ENCODE measurements at regions not wholly inside any gene's neighbourhood (a gene's known extent, or its start where the extent isn't known, plus 50 kb on each side); places are given as distances from the start of the nearest gene placed in this dataset.

DNA sequence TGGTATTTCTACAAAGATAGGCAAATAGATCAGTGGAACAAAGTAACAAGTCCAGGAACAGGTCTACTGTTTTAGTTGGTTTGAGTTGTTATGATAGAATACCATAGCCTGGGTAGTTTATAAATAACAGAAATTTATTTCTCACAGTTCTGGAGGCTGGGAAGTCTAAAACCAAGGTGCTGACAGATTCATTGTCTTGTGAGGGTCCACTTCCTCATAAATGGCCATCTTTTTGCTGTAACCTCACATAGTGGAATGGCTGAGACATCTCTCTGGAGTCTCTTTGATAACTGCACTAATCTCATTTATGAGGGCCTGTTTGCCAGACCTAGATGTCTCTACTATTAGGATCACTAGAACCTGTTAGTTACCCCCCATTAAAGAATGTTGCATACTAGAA, 152.3 kb upstream of the MYRIP start:
- TF ChIP-seq, protein P1, sequence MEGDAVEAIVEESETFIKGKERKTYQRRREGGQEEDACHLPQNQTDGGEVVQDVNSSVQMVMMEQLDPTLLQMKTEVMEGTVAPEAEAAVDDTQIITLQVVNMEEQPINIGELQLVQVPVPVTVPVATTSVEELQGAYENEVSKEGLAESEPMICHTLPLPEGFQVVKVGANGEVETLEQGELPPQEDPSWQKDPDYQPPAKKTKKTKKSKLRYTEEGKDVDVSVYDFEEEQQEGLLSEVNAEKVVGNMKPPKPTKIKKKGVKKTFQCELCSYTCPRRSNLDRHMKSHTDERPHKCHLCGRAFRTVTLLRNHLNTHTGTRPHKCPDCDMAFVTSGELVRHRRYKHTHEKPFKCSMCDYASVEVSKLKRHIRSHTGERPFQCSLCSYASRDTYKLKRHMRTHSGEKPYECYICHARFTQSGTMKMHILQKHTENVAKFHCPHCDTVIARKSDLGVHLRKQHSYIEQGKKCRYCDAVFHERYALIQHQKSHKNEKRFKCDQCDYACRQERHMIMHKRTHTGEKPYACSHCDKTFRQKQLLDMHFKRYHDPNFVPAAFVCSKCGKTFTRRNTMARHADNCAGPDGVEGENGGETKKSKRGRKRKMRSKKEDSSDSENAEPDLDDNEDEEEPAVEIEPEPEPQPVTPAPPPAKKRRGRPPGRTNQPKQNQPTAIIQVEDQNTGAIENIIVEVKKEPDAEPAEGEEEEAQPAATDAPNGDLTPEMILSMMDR (IDR thresholded peaks at IDR 0.05; ENCODE audit: control extremely low read depth, extremely low read depth), result no peak
- Histone ChIP-seq H3K4me3 (no peak overlapping the region), H3K9me3 (ENCODE audit: control insufficient read depth in 4 of 4, insufficient read depth in 3 of 4, low read length in 3 of 4) (no peaks in the 10 kb centered on the region), H3K27me3 (ENCODE audit: control insufficient read depth in 3 of 3, insufficient read depth in 3 of 3, low read length in 2 of 3) (no peaks in the 10 kb centered on the region), H3K36me3 (ENCODE audit: control insufficient read depth in 4 of 4, insufficient read depth in 4 of 4, low read length in 4 of 4) (no peaks in the 10 kb centered on the region), H3K9ac (ENCODE audit: insufficient read depth in 1 of 2, low read length in 2 of 2) (no peak overlapping the region), H3K27ac (ENCODE audit: low read depth in 1 of 2, low read length in 1 of 2) (no peak overlapping the region), H3K4me1 (ENCODE audit: control insufficient read depth in 5 of 5, insufficient read depth in 5 of 5, low read length in 5 of 5) (no peaks in the 10 kb centered on the region)
- ATAC-seq (ENCODE audit: insufficient read depth, low FRiP score) (no peak), DNase-seq (no peak)

DNA sequence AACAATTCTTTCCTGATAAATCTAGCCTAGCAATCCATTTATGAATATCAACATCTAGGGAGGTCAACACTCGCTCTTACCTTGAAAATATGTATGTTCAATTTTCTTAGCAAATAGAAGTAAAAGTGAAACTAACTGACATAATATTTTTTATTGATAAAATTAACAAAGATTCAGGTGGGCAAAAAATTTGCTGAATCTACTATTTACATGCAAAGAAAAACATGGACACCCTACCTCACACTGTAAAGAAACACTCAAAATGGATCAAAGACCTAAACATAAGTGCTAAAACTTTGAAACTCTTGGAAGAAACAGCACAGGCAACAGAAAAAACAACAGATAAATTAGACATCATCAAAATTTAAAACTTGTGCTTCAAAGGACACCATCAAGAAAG, 151.6 kb upstream of the MYRIP start:
- Histone ChIP-seq H3K9ac (ENCODE audit: insufficient read depth in 1 of 2, low read length in 2 of 2) (no peak overlapping the region), H3K4me3 (no peak overlapping the region), H3K27ac (ENCODE audit: low read depth in 1 of 2, low read length in 1 of 2) (no peak overlapping the region), H3K4me1 (ENCODE audit: control insufficient read depth in 5 of 5, insufficient read depth in 5 of 5, low read length in 5 of 5) (no peaks in the 10 kb centered on the region), H3K27me3 (ENCODE audit: control insufficient read depth in 3 of 3, insufficient read depth in 3 of 3, low read length in 2 of 3) (no peaks in the 10 kb centered on the region), H3K9me3 (ENCODE audit: control insufficient read depth in 4 of 4, insufficient read depth in 3 of 4, low read length in 3 of 4) (no peaks in the 10 kb centered on the region), H3K36me3 (ENCODE audit: control insufficient read depth in 4 of 4, insufficient read depth in 4 of 4, low read length in 4 of 4) (no peaks in the 10 kb centered on the region)
- TF ChIP-seq, protein P1 (IDR thresholded peaks at IDR 0.05; ENCODE audit: control extremely low read depth, extremely low read depth), result no peak
- 95 to 98% methylated on average over 1 of the region's 1 CpG for WGBS, 2 donors
- ATAC-seq (ENCODE audit: insufficient read depth, low FRiP score) (no peak), DNase-seq (no peak)

DNA sequence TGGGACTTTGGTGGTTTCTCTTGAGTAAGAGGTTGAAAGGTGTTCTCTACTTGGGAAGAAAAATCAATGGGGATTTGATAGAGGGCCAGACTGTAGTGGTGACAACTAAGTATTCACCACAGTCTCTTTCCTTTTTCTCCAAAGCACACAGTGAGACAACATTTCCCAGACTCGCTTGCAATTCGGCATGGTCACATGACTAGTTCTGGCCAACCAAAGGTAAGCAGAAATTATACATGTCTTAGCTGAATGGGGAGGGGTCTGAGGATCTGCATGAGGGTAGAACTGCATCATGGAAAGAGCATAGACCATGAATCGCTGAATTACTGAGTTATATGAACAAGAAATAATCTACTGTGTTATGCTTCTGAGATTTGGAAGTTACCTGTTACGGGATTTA, 144.5 kb upstream of the MYRIP start:
- TF ChIP-seq, protein P1 (IDR thresholded peaks at IDR 0.05; ENCODE audit: control extremely low read depth, extremely low read depth), result no peak
- no peaks in the 10 kb centered on the region for H3K36me3 ChIP-seq (ENCODE audit: control insufficient read depth in 4 of 4, insufficient read depth in 4 of 4, low read length in 4 of 4)
- DNase-seq (no peak), ATAC-seq (ENCODE audit: insufficient read depth, low FRiP score) (no peak)
- no peak overlapping the region for H3K27ac ChIP-seq (ENCODE audit: low read depth in 1 of 2, low read length in 1 of 2)
- H3K4me3 ChIP-seq, result no peak overlapping the region
- H3K27me3 ChIP-seq (ENCODE audit: control insufficient read depth in 3 of 3, insufficient read depth in 3 of 3, low read length in 2 of 3), result peaks cover 0 to 4% (median 0%) of the 10 kb centered on the region in 3 donors
- no peaks in the 10 kb centered on the region for H3K9me3 ChIP-seq (ENCODE audit: control insufficient read depth in 4 of 4, insufficient read depth in 3 of 4, low read length in 3 of 4)
- 93 to 96% methylated on average over 4 of the region's 4 CpGs for WGBS, 2 donors
- no peaks in the 10 kb centered on the region for H3K4me1 ChIP-seq (ENCODE audit: control insufficient read depth in 5 of 5, insufficient read depth in 5 of 5, low read length in 5 of 5)
- H3K9ac ChIP-seq (ENCODE audit: insufficient read depth in 1 of 2, low read length in 2 of 2), result no peak overlapping the region

DNA sequence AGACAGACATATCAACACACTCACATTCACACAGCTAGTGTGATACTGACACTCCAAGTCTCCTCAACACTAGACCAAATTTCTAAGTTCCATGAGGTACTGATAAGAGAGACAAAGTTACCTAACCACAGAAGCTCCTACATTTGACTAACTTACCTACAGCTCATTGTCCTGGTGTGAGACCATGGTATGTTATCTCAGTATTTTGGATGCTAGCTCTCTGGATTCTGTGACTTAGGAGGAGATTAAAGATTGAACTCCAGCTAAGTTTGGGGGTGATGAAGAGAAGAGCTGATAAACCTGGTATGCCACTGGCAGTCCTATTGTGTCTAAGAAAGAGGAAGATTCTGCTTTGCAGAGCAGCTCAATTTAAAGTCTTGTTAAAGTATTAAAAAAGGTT, 144.0 kb upstream of the MYRIP start:
- H3K9me3 ChIP-seq (ENCODE audit: control insufficient read depth in 4 of 4, insufficient read depth in 3 of 4, low read length in 3 of 4), result no peaks in the 10 kb centered on the region
- peaks cover 0 to 4% (median 0%) of the 10 kb centered on the region in 3 donors for H3K27me3 ChIP-seq (ENCODE audit: control insufficient read depth in 3 of 3, insufficient read depth in 3 of 3, low read length in 2 of 3)
- H3K4me3 ChIP-seq, result no peak overlapping the region
- no peak for DNase-seq
- H3K27ac ChIP-seq (ENCODE audit: low read depth in 1 of 2, low read length in 1 of 2), result no peak overlapping the region
- TF ChIP-seq, protein P1 (IDR thresholded peaks at IDR 0.05; ENCODE audit: control extremely low read depth, extremely low read depth), result no peak
- ATAC-seq (ENCODE audit: insufficient read depth, low FRiP score), result no peak
- no peak overlapping the region for H3K9ac ChIP-seq (ENCODE audit: insufficient read depth in 1 of 2, low read length in 2 of 2)
- H3K36me3 ChIP-seq (ENCODE audit: control insufficient read depth in 4 of 4, insufficient read depth in 4 of 4, low read length in 4 of 4), result no peaks in the 10 kb centered on the region
- no peaks in the 10 kb centered on the region for H3K4me1 ChIP-seq (ENCODE audit: control insufficient read depth in 5 of 5, insufficient read depth in 5 of 5, low read length in 5 of 5)
